Fibroblast of lung (primary cell): ENCODE measurements at regions not wholly inside any gene's neighbourhood (a gene's known extent, or its start where the extent isn't known, plus 50 kb on each side); places are given as distances from the start of the nearest gene placed in this dataset.

Source experiments
- CTCF ChIP-seq, 2 donors: IDR thresholded peaks in 1 of 2; conservative IDR thresholded peaks in 1 of 2; 1 replicate in 1 of 2; 2 replicates in 1 of 2; pipeline ENCODE4 v1.5.1; 2011 to 2012; ENCODE audit warnings: low read length in 2 of 2, control low read depth in 1 of 2, inconsistent platforms in 1 of 2, low read depth in 1 of 2, mild to moderate bottlenecking in 1 of 2
- EZH2 ChIP-seq: IDR thresholded peaks from 2 replicates; pipeline ENCODE4 v1.5.1; 2012; ENCODE audit warnings: low read length, control low read depth, mild to moderate bottlenecking; ENCODE audit errors: missing control alignments

- no peak for TF ChIP-seq CTCF (conservative IDR thresholded peaks at IDR 0.05 in 1 of 2, IDR thresholded peaks at IDR 0.05 in 1 of 2; ENCODE audit: low read depth in 1 of 2, low read length in 2 of 2)
- TF ChIP-seq EZH2 = no peak
Measured at GRCh38 chr20:61166324-61166723, 85.7 kb upstream of the CDH4 start.
